ENCODE measurements at regions not wholly inside any gene's neighbourhood (a gene's known extent, or its start where the extent isn't known, plus 50 kb on each side); places are given as distances from the start of the nearest gene placed in this dataset.

DNA sequence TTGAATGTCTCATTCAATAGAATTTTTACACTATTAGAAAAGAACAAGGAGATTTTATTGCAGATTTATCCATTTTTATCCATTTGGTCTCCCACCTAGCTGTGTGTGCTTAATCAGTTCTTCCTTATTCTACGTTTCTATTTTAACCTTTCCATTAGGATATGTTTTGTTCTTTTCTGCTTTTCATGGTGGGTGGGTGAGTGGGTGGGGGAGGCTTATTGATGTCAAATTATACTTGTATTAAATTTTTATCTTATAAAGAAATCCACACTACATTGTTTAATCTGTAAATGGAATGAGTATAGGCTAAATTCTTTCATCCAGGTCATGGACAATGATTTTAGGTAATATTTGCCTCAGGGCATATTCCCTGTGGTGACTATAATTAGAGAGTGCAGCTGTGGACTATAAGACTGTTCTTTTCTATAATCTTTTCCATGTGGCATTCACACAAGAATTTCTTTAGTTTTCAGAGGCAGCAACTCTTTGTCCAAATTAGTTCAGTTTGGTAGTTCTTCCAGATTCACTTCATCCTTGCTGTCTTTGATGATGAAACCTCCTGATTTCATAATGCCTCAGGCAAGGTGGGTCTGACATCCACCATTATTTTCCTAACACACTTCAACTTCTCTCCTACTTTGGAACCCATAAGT, 2451.8 kb downstream of the PCDH7 start:
- no CpG with 5 or more reads among the region's 1 CpG for WGBS, 2 experiments (ENCODE audit: insufficient coverage in 2 of 2)
- H3K9me3 ChIP-seq (ENCODE audit: control insufficient read depth, low read length), result no peaks in the 10 kb centered on the region
- H3K27ac ChIP-seq (ENCODE audit: low read depth, low read length, severe bottlenecking), result no peak overlapping the region
- H3K4me3 ChIP-seq (ENCODE audit: extremely low read depth, insufficient read depth, low read length, poor library complexity, severe bottlenecking), result no peak overlapping the region
- H3K4me1 ChIP-seq (ENCODE audit: control insufficient read depth, insufficient read depth, low read length, poor library complexity, severe bottlenecking), result no peaks in the 10 kb centered on the region
- no peaks in the 10 kb centered on the region for H3K36me3 ChIP-seq (ENCODE audit: control insufficient read depth, insufficient read depth, low read length)

DNA sequence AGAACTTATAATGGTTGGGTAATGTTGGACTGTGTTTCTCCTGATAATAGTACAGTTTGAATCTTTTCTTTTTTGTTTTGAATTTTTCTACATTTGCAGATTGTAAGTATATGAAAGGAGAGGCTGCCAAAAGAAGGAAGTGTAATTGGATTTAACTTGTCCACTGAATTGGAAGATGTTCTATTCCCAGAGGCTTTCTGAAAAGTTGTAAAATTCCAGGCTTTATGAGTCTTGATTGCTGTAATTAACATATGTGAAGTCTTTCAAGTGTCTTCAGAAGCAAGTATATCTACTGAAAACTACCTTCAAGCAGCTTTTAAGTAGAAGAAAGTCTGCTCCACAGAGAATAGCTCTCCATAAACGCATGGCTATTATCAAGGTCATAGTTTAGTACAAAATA, 2456.4 kb downstream of the PCDH7 start:
- Histone ChIP-seq H3K9me3 (ENCODE audit: control insufficient read depth, low read length) (no peaks in the 10 kb centered on the region), H3K27ac (ENCODE audit: low read depth, low read length, severe bottlenecking) (no peak overlapping the region), H3K36me3 (ENCODE audit: control insufficient read depth, insufficient read depth, low read length) (no peaks in the 10 kb centered on the region), H3K4me1 (ENCODE audit: control insufficient read depth, insufficient read depth, low read length, poor library complexity, severe bottlenecking) (no peaks in the 10 kb centered on the region), H3K4me3 (ENCODE audit: extremely low read depth, insufficient read depth, low read length, poor library complexity, severe bottlenecking) (no peak overlapping the region)
- WGBS, 2 experiments (ENCODE audit: insufficient coverage in 2 of 2), result no CpG with 5 or more reads among the region's 1 CpG

DNA sequence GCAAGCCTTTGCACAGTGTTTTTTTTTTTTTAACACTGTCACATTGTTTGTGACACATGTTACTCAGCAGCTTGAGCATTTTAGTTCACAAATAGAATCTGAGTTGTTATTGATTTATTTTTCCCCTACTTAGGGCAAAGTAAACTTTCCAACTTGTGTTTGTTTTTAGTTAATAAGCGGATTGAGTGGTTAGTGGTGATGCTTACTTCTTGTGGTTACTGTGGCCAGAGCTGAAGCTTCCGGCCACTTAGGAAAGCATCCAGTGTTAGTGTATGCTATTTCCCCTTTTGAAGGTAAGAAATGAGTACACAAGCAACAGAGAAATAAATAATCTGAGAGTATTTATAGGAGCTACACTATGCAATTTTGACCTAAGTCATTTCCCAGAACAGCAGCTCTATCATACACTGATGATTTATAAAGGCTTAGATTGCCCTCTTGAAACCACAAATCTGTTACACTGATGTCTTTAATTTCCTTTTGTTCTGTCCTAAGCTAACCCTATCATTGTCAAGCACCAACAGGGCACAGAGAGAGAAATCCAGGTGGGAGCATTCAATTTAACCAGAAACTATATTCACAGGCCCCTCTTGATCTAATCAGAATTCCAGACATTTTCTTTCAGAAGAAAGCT, 2464.6 kb downstream of the PCDH7 start:
- no peak overlapping the region for H3K4me3 ChIP-seq (ENCODE audit: extremely low read depth, insufficient read depth, low read length, poor library complexity, severe bottlenecking)
- H3K36me3 ChIP-seq (ENCODE audit: control insufficient read depth, insufficient read depth, low read length), result no peaks in the 10 kb centered on the region
- H3K4me1 ChIP-seq (ENCODE audit: control insufficient read depth, insufficient read depth, low read length, poor library complexity, severe bottlenecking), result no peaks in the 10 kb centered on the region
- peaks cover 9% of the 10 kb centered on the region for H3K9me3 ChIP-seq (ENCODE audit: control insufficient read depth, low read length)
- WGBS, 2 experiments (ENCODE audit: insufficient coverage in 2 of 2), result no CpG with 5 or more reads among the region's 2 CpGs
- H3K27ac ChIP-seq (ENCODE audit: low read depth, low read length, severe bottlenecking), result no peak overlapping the region

DNA sequence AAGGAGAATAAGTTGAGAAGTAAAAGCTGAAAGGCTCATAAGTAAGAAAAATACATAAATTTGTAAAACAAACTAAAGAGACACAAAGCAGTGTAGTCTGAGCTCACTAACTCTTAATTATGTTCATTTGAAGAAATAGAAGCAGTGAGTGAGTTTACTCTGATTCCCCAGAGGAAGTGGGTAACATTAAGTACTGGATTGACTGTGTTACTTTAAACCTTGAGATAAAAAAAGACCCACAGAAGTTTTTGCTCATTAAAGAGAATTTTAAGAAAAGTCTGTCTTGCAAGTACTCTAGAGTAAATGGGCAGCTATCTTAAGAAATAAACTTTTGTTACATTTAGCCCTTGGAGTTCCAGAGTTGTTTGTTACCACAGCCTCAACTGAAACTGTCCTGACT, 2466.9 kb downstream of the PCDH7 start:
- Histone ChIP-seq H3K27ac (ENCODE audit: low read depth, low read length, severe bottlenecking) (no peak overlapping the region), H3K4me3 (ENCODE audit: extremely low read depth, insufficient read depth, low read length, poor library complexity, severe bottlenecking) (no peak overlapping the region), H3K36me3 (ENCODE audit: control insufficient read depth, insufficient read depth, low read length) (no peaks in the 10 kb centered on the region), H3K4me1 (ENCODE audit: control insufficient read depth, insufficient read depth, low read length, poor library complexity, severe bottlenecking) (no peaks in the 10 kb centered on the region), H3K9me3 (ENCODE audit: control insufficient read depth, low read length) (peaks cover 9% of the 10 kb centered on the region)

DNA sequence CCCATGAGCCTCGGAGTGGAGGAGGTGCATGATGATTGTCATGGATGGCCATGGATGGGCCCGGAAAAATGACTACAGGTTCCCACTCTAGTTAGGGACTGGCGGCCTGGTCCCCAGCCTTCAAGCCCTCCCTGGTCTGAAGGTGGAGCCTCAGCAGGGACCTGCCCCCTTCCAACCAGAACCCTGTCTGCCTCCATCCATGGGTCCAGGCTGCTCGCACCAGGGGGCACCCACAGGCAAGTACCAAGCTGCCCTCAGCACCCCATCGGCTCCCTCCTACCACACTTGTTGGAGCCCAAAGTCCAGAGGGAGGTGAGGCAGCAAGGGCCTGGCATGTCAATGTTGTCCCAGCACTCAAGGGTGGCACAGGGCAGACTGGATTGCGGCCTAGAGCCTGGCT, 2468.6 kb downstream of the PCDH7 start:
- WGBS, 2 experiments (ENCODE audit: insufficient coverage in 2 of 2), result 78 to 81% methylated on average over 4 to 6 of the region's 6 CpGs
- Histone ChIP-seq H3K4me1 (ENCODE audit: control insufficient read depth, insufficient read depth, low read length, poor library complexity, severe bottlenecking) (no peaks in the 10 kb centered on the region), H3K9me3 (ENCODE audit: control insufficient read depth, low read length) (peaks cover 9% of the 10 kb centered on the region), H3K27ac (ENCODE audit: low read depth, low read length, severe bottlenecking) (no peak overlapping the region), H3K4me3 (ENCODE audit: extremely low read depth, insufficient read depth, low read length, poor library complexity, severe bottlenecking) (no peak overlapping the region), H3K36me3 (ENCODE audit: control insufficient read depth, insufficient read depth, low read length) (no peaks in the 10 kb centered on the region)

DNA sequence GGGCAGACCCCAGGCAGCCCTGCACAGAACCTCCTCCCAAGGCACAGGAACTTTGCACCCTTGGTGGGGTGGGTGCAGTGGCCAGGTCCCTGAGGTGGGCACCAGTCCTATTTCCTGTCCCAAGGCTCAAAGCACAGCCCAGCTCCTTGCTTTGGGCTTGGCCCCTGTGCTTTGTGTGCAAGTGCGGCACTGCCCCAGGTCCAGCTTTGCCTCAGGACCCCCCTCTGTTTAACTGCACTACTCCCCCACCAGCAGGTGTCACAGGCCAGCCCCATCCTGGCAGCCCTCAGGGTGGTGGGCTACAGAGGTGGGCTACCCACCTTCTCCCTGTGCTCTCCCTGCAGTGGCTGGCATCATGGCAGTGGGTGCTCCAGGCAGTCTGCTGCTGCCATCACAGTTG, 2469.0 kb downstream of the PCDH7 start:
- Histone ChIP-seq H3K9me3 (ENCODE audit: control insufficient read depth, low read length) (peaks cover 9% of the 10 kb centered on the region), H3K4me3 (ENCODE audit: extremely low read depth, insufficient read depth, low read length, poor library complexity, severe bottlenecking) (no peak overlapping the region), H3K4me1 (ENCODE audit: control insufficient read depth, insufficient read depth, low read length, poor library complexity, severe bottlenecking) (no peaks in the 10 kb centered on the region), H3K36me3 (ENCODE audit: control insufficient read depth, insufficient read depth, low read length) (no peaks in the 10 kb centered on the region), H3K27ac (ENCODE audit: low read depth, low read length, severe bottlenecking) (no peak overlapping the region)
- 83% methylated on average over 1 of the region's 1 CpG; no CpG with 5 or more reads in 1 of the 2 experiments for WGBS, 2 experiments (ENCODE audit: insufficient coverage in 2 of 2)

DNA sequence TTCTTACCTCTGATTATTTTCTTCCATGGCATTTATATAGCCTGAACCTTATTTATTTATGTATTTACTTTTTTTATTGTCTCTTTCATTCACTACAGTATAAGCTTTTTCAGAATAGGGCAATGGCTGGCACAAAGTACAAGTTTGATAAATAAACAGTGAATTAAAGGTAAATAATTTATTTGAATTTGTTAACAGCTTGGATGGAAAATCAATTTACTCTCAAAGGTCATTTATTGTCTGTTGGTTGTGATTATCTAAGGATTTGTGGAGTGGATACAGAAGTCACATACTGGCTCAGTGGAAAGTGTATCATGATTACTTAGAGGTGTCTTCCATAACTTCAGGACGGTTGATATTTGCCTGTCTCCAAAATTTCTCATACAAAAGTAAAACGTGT, 2472.9 kb downstream of the PCDH7 start:
- H3K4me1 ChIP-seq (ENCODE audit: control insufficient read depth, insufficient read depth, low read length, poor library complexity, severe bottlenecking), result no peaks in the 10 kb centered on the region
- no peaks in the 10 kb centered on the region for H3K36me3 ChIP-seq (ENCODE audit: control insufficient read depth, insufficient read depth, low read length)
- no peak overlapping the region for H3K4me3 ChIP-seq (ENCODE audit: extremely low read depth, insufficient read depth, low read length, poor library complexity, severe bottlenecking)
- peaks cover 6% of the 10 kb centered on the region for H3K9me3 ChIP-seq (ENCODE audit: control insufficient read depth, low read length)
- no peak overlapping the region for H3K27ac ChIP-seq (ENCODE audit: low read depth, low read length, severe bottlenecking)
- 100% methylated on average over 1 of the region's 2 CpGs for WGBS, 2 experiments (ENCODE audit: insufficient coverage in 2 of 2)

DNA sequence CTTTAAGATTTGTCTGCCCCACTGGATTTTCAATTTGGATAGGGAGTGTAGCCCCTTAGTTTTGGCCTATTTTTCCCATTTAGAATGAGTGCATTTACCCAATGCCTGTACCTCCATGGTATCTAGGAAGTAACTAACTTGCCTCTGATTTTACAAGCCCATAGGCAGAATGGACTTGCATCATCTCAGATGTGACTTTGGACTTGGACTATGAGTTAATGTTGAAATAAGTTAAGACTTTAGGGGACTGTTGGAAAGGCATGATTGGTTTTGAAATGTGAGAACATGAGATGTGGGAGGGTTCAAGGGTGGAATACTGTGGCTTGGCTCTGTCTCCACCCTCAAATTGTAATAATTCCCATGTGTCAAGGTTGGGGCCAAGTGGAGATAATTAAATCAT, 2480.2 kb downstream of the PCDH7 start:
- Histone ChIP-seq H3K4me3 (ENCODE audit: extremely low read depth, insufficient read depth, low read length, poor library complexity, severe bottlenecking) (no peak overlapping the region), H3K9me3 (ENCODE audit: control insufficient read depth, low read length) (no peaks in the 10 kb centered on the region), H3K36me3 (ENCODE audit: control insufficient read depth, insufficient read depth, low read length) (no peaks in the 10 kb centered on the region), H3K4me1 (ENCODE audit: control insufficient read depth, insufficient read depth, low read length, poor library complexity, severe bottlenecking) (no peaks in the 10 kb centered on the region), H3K27ac (ENCODE audit: low read depth, low read length, severe bottlenecking) (no peak overlapping the region)

DNA sequence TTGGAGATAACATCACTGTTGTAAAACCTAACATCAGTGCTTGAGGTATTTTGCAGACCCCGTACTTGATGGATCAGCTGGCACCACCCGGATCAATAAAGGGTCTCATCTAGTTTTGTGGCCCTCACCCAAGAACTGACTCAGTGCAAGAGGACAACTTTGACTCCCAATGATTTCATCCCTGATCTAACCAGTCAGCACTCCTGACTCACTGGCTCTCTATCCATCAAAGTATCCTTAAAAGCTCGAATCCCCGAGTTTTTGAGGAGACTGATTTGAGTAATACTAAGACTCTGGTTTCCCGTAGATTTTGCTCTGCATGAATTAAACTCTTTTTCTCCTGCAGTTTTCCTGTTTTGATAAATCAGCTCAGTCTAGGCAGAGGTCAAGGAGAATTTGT, 2498.1 kb downstream of the PCDH7 start:
- Histone ChIP-seq H3K27ac (ENCODE audit: low read depth, low read length, severe bottlenecking) (no peak overlapping the region), H3K36me3 (ENCODE audit: control insufficient read depth, insufficient read depth, low read length) (no peaks in the 10 kb centered on the region), H3K9me3 (ENCODE audit: control insufficient read depth, low read length) (no peaks in the 10 kb centered on the region), H3K4me3 (ENCODE audit: extremely low read depth, insufficient read depth, low read length, poor library complexity, severe bottlenecking) (no peak overlapping the region), H3K4me1 (ENCODE audit: control insufficient read depth, insufficient read depth, low read length, poor library complexity, severe bottlenecking) (no peaks in the 10 kb centered on the region)
- WGBS, 2 experiments (ENCODE audit: insufficient coverage in 2 of 2), result 74 to 92% methylated on average over 4 of the region's 5 CpGs

DNA sequence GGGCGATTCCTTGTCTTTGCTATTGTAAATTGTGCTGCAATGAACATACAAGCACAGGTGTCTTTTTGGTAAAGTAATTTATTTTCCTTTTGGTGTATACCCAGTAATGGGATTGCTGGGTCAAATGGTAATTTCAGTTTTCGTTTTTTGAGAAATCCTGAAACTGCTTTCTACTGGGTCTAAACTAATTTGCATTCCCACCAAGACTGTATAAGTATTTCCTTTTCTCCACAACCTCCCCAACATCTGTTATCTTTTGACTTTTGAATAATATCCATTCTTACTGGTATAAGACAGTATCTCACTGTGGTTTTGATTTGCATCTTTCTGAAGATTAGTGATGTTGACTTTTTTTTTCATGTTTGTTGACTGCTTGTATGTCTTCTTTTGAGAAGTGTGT, 2506.0 kb downstream of the PCDH7 start:
- no peak overlapping the region for H3K27ac ChIP-seq (ENCODE audit: low read depth, low read length, severe bottlenecking)
- no peak overlapping the region for H3K4me3 ChIP-seq (ENCODE audit: extremely low read depth, insufficient read depth, low read length, poor library complexity, severe bottlenecking)
- no CpG with 5 or more reads among the region's 2 CpGs for WGBS, 2 experiments (ENCODE audit: insufficient coverage in 2 of 2)
- H3K36me3 ChIP-seq (ENCODE audit: control insufficient read depth, insufficient read depth, low read length), result no peaks in the 10 kb centered on the region
- no peaks in the 10 kb centered on the region for H3K4me1 ChIP-seq (ENCODE audit: control insufficient read depth, insufficient read depth, low read length, poor library complexity, severe bottlenecking)
- H3K9me3 ChIP-seq (ENCODE audit: control insufficient read depth, low read length), result no peaks in the 10 kb centered on the region

DNA sequence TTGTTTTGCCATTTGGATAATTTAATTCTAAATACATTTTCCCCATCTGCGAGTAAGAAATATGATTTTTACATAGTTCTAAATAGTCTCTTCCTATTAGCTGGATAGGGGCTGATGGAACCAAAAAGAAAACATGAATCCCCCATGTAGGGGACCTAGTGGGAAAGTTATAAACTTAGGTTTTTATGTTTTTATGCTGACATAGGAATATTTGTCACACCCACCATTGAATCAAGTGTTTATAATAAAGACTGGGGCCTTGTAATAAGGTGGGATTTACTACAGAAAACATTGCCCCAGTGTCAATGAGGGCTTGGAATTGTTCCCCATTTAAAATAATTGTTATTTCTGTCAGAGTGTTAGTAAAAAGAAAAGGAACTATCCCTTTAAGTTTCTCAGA, 2506.6 kb downstream of the PCDH7 start:
- Histone ChIP-seq H3K4me1 (ENCODE audit: control insufficient read depth, insufficient read depth, low read length, poor library complexity, severe bottlenecking) (no peaks in the 10 kb centered on the region), H3K4me3 (ENCODE audit: extremely low read depth, insufficient read depth, low read length, poor library complexity, severe bottlenecking) (no peak overlapping the region), H3K27ac (ENCODE audit: low read depth, low read length, severe bottlenecking) (no peak overlapping the region), H3K36me3 (ENCODE audit: control insufficient read depth, insufficient read depth, low read length) (no peaks in the 10 kb centered on the region), H3K9me3 (ENCODE audit: control insufficient read depth, low read length) (no peaks in the 10 kb centered on the region)
- no CpG with 5 or more reads among the region's 1 CpG for WGBS, 2 experiments (ENCODE audit: insufficient coverage in 2 of 2)

All from mesodermal cell (in vitro differentiated cells).